Testis (tissue), 2 donors: ENCODE measurements at regions not wholly inside any gene's neighbourhood (a gene's known extent, or its start where the extent isn't known, plus 50 kb on each side); places are given as distances from the start of the nearest gene placed in this dataset.

Experiments used
- DNase-seq: peaks from one replicate; pipeline ENCODE4 v3.0.0-alpha.2; 2019
- H3K27ac ChIP-seq, 2 donors: fragments of 200-600 bp; sonication (generic); one replicate each; pipeline ENCODE4 v1.5.1; 2019
- H3K27me3 ChIP-seq: fragments of 200-600 bp; sonication (generic); one replicate; pipeline ENCODE4 v1.5.1; 2019
- H3K36me3 ChIP-seq: fragments of 200-600 bp; sonication (generic); one replicate; pipeline ENCODE4 v1.5.1; 2017; ENCODE audit warnings: low read depth; ENCODE audit errors: missing control alignments
- H3K4me1 ChIP-seq: fragments of 200-600 bp; sonication (generic); one replicate; pipeline ENCODE4 v1.5.1; 2019
- H3K4me3 ChIP-seq, 2 donors: fragments of 200-600 bp; sonication (generic); one replicate each; pipeline ENCODE4 v1.5.1; 2017 to 2019
- H3K9me3 ChIP-seq: fragments of 200-600 bp; sonication (generic); one replicate; pipeline ENCODE4 v1.5.1; 2017
- POLR2A ChIP-seq: fragments of 450-650 bp; IDR thresholded peaks from one replicate; pipeline ENCODE4 v1.6.1; 2017; ENCODE audit warnings: antibody characterized with exemption, mild to moderate bottlenecking, moderate library complexity
- WGBS, 2 donors: methylation state at CpG; one replicate each; pipeline ENCODE4 v1.1.5; 2018; 5-methylcytosine and 5-hydroxymethylcytosine counted together
- intact Hi-C: fragments of 100-400 bp; cut with DNase I; formaldehyde crosslinking; loops from one replicate; pipeline ENCODE4 v1.15.1; 2023; ENCODE audit warnings: low total_unique reads
- small RNA-seq, 2 donors: library from RNA; depleted of rRNA; stranded (forward); fragments of <200 nt; gene quantifications; one replicate each; pipeline ENCODE3, GENCODE V24; 2016
- TF ChIP-seq, protein P1 (sequence below), 3 experiments: fragments of 450-650 bp in 2 of 3; fragments of 200-600 bp in 1 of 3; sonication (generic) in 1 of 3; IDR thresholded peaks; one replicate each; pipeline ENCODE4 v1.5.1; 2016 to 2019; ENCODE audit warnings: antibody characterized with exemption in 3 of 3, mild to moderate bottlenecking in 2 of 3, moderate library complexity in 1 of 3

DNA sequence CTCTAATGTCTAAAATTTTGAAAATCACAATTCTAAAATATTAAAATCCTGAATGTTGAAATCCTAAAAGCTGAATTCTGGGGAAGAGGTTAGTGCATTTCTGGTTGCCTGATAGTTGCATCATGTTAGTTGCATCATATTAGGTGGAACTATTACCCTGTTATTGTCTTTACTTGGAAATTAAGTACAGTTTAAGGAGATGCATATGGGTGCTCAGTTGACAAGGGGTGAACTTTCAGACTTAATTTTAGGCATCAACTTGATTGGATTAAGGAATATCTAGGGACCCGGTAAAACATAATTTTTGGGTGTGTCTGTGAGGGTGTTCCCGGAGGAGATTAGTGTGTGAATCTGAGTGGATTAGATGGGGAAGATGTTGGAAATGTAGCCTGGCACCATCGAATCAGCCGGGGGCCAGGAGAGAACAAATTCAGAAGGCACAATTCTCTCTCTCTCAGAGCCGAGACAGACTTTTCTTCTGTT lies 409.8 kb downstream of the PLCL1 start:
- Histone ChIP-seq H3K36me3 (no peaks in the 10 kb centered on the region), H3K4me1 (no peaks in the 10 kb centered on the region), H3K9me3 (no peaks in the 10 kb centered on the region), H3K27ac (no peak overlapping the region), H3K4me3 (no peak overlapping the region), H3K27me3 (no peaks in the 10 kb centered on the region)
- DNase-seq, result no peak
- TF ChIP-seq POLR2A, result no peak
- TF ChIP-seq, protein P1, sequence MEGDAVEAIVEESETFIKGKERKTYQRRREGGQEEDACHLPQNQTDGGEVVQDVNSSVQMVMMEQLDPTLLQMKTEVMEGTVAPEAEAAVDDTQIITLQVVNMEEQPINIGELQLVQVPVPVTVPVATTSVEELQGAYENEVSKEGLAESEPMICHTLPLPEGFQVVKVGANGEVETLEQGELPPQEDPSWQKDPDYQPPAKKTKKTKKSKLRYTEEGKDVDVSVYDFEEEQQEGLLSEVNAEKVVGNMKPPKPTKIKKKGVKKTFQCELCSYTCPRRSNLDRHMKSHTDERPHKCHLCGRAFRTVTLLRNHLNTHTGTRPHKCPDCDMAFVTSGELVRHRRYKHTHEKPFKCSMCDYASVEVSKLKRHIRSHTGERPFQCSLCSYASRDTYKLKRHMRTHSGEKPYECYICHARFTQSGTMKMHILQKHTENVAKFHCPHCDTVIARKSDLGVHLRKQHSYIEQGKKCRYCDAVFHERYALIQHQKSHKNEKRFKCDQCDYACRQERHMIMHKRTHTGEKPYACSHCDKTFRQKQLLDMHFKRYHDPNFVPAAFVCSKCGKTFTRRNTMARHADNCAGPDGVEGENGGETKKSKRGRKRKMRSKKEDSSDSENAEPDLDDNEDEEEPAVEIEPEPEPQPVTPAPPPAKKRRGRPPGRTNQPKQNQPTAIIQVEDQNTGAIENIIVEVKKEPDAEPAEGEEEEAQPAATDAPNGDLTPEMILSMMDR (IDR thresholded peaks at IDR 0.05), result no peak
- intact Hi-C loops, result no loop called here
- 90 to 96% methylated on average over 5 of the region's 5 CpGs for WGBS, 2 donors

DNA sequence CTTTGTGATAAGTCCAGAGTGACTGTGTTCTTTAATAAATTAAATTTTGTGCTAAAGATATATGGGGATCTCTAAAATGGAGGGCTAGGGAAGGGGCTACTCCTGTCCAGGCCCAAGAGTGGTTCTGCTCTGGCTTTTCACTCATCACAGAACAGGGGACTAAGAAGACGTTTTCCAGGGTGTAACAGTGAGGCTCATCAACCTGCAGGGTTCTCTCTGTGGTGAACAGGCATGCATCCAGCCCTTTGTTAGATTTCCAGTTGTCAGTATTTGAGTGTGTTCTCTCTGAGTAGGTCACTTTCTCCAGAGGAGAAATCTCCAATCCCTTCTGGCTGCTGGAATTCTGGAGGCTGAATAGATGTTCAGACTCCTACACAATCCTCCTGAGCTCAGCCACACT lies 408.9 kb downstream of the PLCL1 start:
- intact Hi-C loops, result no loop called here
- WGBS, 2 donors, result 77 to 79% methylated on average over 1 of the region's 1 CpG
- Histone ChIP-seq H3K36me3 (no peaks in the 10 kb centered on the region), H3K27ac (no peak overlapping the region), H3K27me3 (no peaks in the 10 kb centered on the region), H3K4me3 (no peak overlapping the region), H3K9me3 (no peaks in the 10 kb centered on the region), H3K4me1 (no peaks in the 10 kb centered on the region)
- DNase-seq, result no peak
- TF ChIP-seq POLR2A, result no peak
- TF ChIP-seq, protein P1 (IDR thresholded peaks at IDR 0.05), result no peak

DNA sequence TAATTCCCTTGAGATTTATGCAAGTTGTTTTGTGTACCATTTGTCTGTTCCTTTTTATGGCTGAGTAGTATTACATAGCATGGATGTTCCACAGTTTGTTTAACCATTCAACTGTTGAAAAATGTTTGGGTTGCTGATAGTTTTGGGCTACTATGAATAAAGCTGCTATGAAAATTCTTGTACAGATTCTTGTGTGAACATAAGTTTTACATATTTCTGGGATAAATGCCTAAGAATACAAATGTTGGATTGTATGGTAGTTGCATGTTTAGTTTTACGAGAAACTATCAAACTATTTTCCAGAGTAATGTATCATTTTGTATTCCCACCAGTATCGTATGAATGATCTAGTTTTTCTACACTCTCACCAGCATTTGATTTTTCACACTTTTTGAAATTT lies 407.3 kb downstream of the PLCL1 start:
- no peak for TF ChIP-seq POLR2A
- TF ChIP-seq, protein P1 (IDR thresholded peaks at IDR 0.05), result no peak
- Histone ChIP-seq H3K27me3 (no peaks in the 10 kb centered on the region), H3K27ac (no peak overlapping the region), H3K4me1 (no peaks in the 10 kb centered on the region), H3K36me3 (no peaks in the 10 kb centered on the region), H3K9me3 (no peaks in the 10 kb centered on the region), H3K4me3 (no peak overlapping the region)
- no peak for DNase-seq
- intact Hi-C loops, result no loop called here
- 87 to 93% methylated on average over 2 of the region's 2 CpGs for WGBS, 2 donors

DNA sequence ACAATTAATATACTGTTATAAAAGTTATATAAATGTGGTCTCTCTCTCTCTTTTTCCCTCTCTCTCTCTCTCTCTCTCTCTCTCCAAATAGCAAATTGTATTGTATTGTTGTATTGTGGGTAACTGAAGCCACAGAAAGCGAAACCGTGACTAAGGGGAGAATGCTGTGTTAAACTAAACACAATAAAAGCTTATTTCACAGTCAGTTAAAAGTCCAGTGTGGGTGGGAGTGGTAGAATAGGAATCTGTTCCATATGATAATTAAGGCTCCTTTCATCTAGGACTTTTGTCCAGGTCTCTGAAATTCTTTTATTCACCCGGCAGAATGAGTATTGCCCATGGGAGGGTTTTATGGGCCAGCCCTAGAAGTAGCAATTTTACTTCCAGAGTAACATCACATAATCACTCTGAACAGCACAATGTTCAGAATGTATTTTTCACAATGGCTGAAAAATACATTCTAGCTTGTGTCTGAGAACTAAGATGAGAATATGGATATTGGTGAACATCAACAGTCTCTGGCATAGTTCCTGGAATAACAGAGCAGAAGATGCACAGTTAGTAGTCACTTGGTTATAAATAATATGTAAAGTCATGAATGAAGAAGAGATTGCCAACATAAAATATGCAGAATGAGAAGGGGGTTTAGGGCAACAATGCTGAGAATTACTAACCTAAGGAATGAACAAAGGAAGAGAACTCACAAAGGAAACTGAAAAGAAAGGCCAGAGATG lies 399.1 kb downstream of the PLCL1 start:
- Histone ChIP-seq H3K9me3 (no peaks in the 10 kb centered on the region), H3K4me1 (no peaks in the 10 kb centered on the region), H3K27ac (no peak overlapping the region), H3K27me3 (no peaks in the 10 kb centered on the region), H3K36me3 (no peaks in the 10 kb centered on the region), H3K4me3 (no peak overlapping the region)
- 67 to 70% methylated on average over 3 of the region's 3 CpGs for WGBS, 2 donors
- TF ChIP-seq POLR2A, result no peak
- TF ChIP-seq, protein P1 (IDR thresholded peaks at IDR 0.05), result no peak
- no peak for DNase-seq
- intact Hi-C loops, result no loop called here

Small RNA genes lying in the stretch of these regions (small RNA-seq; reads per million reads assigned to genes)
- gene RNU7-147P, result 0 reads per million in 2 donors
